Lung (tissue), 11 donors: ENCODE measurements at regions not wholly inside any gene's neighbourhood (a gene's known extent, or its start where the extent isn't known, plus 50 kb on each side); places are given as distances from the start of the nearest gene placed in this dataset.
"Not testable (repeated sequence)": the region's sequence is repeated elsewhere in the genome, so short reads cannot be mapped to it uniquely, and the experiment has no call there.

Source experiments
- ATAC-seq: fragments of 200-7000 bp; cut with Tn5 transposase; one replicate; pipeline ENCODE4 v1.9.1; 2020; ENCODE audit warnings: moderate number of reproducible peaks; ENCODE audit not compliant: insufficient read depth, low FRiP score
- DNase-seq, 3 donors: peaks; one replicate each; pipeline ENCODE4 v3.0.0-alpha.2; 2013 to 2017
- H3K27ac ChIP-seq, 2 donors: one replicate each; pipeline ENCODE4 v1.5.1; 2013; ENCODE audit warnings: mild to moderate bottlenecking in 2 of 2, moderate library complexity in 2 of 2, control low read depth in 1 of 2, inconsistent platforms in 1 of 2, low read depth in 1 of 2, low read length in 1 of 2
- H3K27me3 ChIP-seq, 3 donors: one replicate each; pipeline ENCODE4 v1.5.1; 2013; ENCODE audit warnings: low read length in 2 of 3; ENCODE audit not compliant: control insufficient read depth in 3 of 3, insufficient read depth in 3 of 3
- H3K36me3 ChIP-seq, 4 donors: one replicate each; pipeline ENCODE4 v1.5.1; 2013; ENCODE audit warnings: low read length in 4 of 4, mild to moderate bottlenecking in 1 of 4, moderate library complexity in 1 of 4; ENCODE audit not compliant: control insufficient read depth in 4 of 4, insufficient read depth in 4 of 4
- H3K4me1 ChIP-seq, 5 donors: one replicate each; pipeline ENCODE4 v1.5.1; 2013; ENCODE audit warnings: low read length in 5 of 5, mild to moderate bottlenecking in 2 of 5, moderate library complexity in 1 of 5; ENCODE audit not compliant: control insufficient read depth in 5 of 5, insufficient read depth in 5 of 5
- H3K4me3 ChIP-seq: one replicate; pipeline ENCODE4 v1.5.1; 2013; ENCODE audit warnings: mild to moderate bottlenecking, control low read depth, moderate library complexity
- H3K9ac ChIP-seq, 2 donors: one replicate each; pipeline ENCODE4 v1.5.1; 2013; ENCODE audit warnings: low read length in 2 of 2, control low read depth in 1 of 2; ENCODE audit not compliant: insufficient read depth in 1 of 2
- H3K9me3 ChIP-seq, 4 donors: one replicate each; pipeline ENCODE4 v1.5.1; 2013; ENCODE audit warnings: low read length in 3 of 4, mild to moderate bottlenecking in 1 of 4, moderate library complexity in 1 of 4; ENCODE audit not compliant: control insufficient read depth in 4 of 4, insufficient read depth in 3 of 4
- WGBS, 2 donors: extraction: QIAGEN DNeasy Blood & Tissue Kit; methylation state at CpG; one replicate each; pipeline ENCODE4 v1.1.7; 2013; 5-methylcytosine and 5-hydroxymethylcytosine counted together
- TF ChIP-seq, protein P1 (sequence below): IDR thresholded peaks from 2 replicates; pipeline ENCODE4 v1.5.1; 2012; ENCODE audit warnings: mild to moderate bottlenecking; ENCODE audit errors: control extremely low read depth, extremely low read depth
- donor health status: control.
- donor health status: control.
- donor health status: Bipolar disorder and iron deficiency.
- donor health status: healthy.
- donor health status: DM: yes; HTN: yes; CAD: no.

DNA sequence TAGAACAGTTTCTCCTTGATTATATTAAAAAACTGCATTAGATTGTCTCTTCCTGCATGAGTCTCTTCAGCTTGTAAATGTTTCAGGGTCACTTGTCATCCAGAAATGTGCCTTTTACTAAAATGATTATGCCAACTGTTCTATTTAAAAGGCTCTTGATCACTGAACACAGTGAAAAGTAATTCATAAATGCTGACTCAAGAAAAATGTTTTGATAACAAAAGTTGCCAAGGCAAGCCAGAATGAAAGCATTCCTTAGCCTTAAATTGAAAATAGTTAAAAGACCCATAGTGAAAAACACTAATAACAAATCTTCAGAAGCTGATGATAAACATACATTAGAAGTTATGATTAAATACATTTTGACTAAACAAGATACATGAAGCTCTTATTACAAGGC is 356.0 kb upstream of the KIF2B start:
- TF ChIP-seq, protein P1, sequence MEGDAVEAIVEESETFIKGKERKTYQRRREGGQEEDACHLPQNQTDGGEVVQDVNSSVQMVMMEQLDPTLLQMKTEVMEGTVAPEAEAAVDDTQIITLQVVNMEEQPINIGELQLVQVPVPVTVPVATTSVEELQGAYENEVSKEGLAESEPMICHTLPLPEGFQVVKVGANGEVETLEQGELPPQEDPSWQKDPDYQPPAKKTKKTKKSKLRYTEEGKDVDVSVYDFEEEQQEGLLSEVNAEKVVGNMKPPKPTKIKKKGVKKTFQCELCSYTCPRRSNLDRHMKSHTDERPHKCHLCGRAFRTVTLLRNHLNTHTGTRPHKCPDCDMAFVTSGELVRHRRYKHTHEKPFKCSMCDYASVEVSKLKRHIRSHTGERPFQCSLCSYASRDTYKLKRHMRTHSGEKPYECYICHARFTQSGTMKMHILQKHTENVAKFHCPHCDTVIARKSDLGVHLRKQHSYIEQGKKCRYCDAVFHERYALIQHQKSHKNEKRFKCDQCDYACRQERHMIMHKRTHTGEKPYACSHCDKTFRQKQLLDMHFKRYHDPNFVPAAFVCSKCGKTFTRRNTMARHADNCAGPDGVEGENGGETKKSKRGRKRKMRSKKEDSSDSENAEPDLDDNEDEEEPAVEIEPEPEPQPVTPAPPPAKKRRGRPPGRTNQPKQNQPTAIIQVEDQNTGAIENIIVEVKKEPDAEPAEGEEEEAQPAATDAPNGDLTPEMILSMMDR, result no peak
- Histone ChIP-seq H3K4me1 (no peaks in the 10 kb centered on the region), H3K4me3 (no peak overlapping the region), H3K27me3 (no peaks in the 10 kb centered on the region), H3K9me3 (no peaks in the 10 kb centered on the region), H3K9ac (no peak overlapping the region), H3K36me3 (no peaks in the 10 kb centered on the region), H3K27ac (no peak overlapping the region)
- DNase-seq, result no peak
- no peak for ATAC-seq

DNA sequence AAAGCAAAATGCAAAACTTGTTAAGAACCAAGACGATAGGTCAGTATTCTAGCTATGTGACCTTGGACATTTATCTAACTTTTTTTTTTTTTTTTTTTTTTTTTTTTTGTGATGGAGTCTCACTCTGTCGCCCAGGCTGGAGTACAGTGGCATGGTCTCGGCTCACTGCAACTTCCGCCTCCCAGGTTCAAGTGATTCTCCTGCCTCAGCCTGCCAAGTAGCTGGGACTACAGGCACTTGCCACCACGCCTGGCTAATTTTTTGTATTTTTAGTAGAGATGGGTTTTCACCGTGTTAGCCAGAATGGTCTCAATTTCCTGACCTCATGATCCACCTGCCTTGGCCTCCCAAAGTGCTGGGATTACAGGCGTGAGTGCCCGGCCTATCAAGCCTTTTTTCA is 358.3 kb upstream of the KIF2B start:
- not testable (repeated sequence) for H3K27ac ChIP-seq, H3K9ac ChIP-seq, H3K4me3 ChIP-seq, H3K27me3 ChIP-seq, H3K36me3 ChIP-seq, H3K9me3 ChIP-seq, ATAC-seq, DNase-seq, H3K4me1 ChIP-seq
- 88 to 89% methylated on average over 8 of the region's 8 CpGs for WGBS, 2 donors

DNA sequence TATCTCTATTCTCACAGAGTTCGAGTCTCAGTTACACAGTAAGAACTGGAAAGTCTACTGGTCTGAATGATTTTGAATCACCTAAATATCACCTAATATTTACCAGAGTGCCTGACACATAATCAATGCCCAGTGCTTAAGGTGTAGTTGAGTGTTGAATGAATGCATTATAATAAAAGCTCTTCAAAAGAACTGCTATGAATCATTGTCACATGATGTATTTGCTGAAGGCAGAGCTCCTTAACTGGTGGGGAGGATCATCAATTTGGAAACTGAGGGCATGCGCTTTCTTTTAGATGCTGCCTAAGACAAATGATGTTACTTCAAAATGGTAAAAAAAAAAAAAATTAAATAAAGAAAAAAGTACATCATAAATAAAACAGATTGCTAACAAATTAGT is 359.4 kb upstream of the KIF2B start:
- H3K4me3 ChIP-seq, result no peak overlapping the region
- no peak overlapping the region for H3K27ac ChIP-seq
- TF ChIP-seq, protein P1, result no peak
- H3K9ac ChIP-seq, result no peak overlapping the region
- 76 to 82% methylated on average over 2 of the region's 2 CpGs for WGBS, 2 donors
- H3K4me1 ChIP-seq, result no peaks in the 10 kb centered on the region
- H3K9me3 ChIP-seq, result peaks cover 0 to 3% (median 0%) of the 10 kb centered on the region in 4 donors
- H3K27me3 ChIP-seq, result no peaks in the 10 kb centered on the region
- H3K36me3 ChIP-seq, result no peaks in the 10 kb centered on the region
- ATAC-seq (no peak), DNase-seq (no peak)

DNA sequence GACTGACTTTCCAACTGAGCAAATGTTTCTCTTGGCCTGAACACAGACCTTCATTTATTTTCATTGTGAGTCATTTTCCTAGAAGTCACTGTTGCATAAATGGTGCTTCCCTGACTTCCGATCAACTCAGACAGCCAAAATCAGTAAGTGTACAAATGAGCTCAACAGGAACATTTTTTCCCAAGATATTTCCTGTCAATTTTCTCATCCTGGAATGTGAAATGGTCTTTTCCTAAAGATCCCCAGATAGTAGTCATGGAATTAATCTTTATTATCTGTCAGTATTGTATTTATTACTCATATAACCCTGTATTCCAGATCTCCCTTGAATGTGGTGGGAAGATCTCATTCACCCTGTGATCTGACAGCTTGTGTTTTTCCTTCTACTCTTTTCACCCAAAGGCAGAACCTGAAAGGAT is 360.3 kb upstream of the KIF2B start:
- no peak for ATAC-seq
- H3K9me3 ChIP-seq, result peaks cover 0 to 5% (median under 1%) of the 10 kb centered on the region in 4 donors
- H3K27ac ChIP-seq, result no peak overlapping the region
- TF ChIP-seq, protein P1, result no peak
- H3K9ac ChIP-seq, result no peak overlapping the region
- no peaks in the 10 kb centered on the region for H3K36me3 ChIP-seq
- H3K4me1 ChIP-seq, result no peaks in the 10 kb centered on the region
- no peaks in the 10 kb centered on the region for H3K27me3 ChIP-seq
- peak in 2 of 3 donors; percentile 8 to 14 for DNase-seq
- 74 to 77% methylated on average over 1 of the region's 1 CpG for WGBS, 2 donors
- H3K4me3 ChIP-seq, result no peak overlapping the region

DNA sequence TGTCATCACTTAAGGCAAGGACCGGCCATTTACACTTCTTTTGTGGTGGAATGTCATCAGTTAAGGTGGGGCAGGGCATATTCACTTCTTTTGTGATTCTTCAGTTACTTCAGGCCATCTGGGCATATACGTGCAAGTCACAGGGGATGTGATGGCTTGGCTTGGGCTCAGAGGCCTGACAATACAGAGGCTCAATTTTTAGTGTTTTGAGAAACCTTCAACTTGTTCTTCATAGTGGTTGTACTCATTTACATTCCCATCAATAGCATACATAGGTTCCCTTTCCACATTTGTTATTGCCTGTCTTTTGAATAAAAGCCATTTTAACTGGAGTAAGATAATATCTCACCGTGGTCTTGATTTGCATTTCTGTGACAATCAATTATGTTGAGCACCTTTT is 366.8 kb upstream of the KIF2B start:
- not testable (repeated sequence) for H3K4me3 ChIP-seq, H3K27me3 ChIP-seq, ATAC-seq, H3K36me3 ChIP-seq, H3K4me1 ChIP-seq, H3K9ac ChIP-seq, H3K9me3 ChIP-seq, DNase-seq, H3K27ac ChIP-seq
- WGBS, 2 donors, result 59 to 62% methylated on average over 2 of the region's 3 CpGs
